ELF-1 (cell line): ENCODE measurements at regions not wholly inside any gene's neighbourhood (a gene's known extent, or its start where the extent isn't known, plus 50 kb on each side); places are given as distances from the start of the nearest gene placed in this dataset.
A peak's percentile ranks its signal among the peaks of the same experiment; 100 is the strongest.
"Not testable (repeated sequence)": the region's sequence is repeated elsewhere in the genome, so short reads cannot be mapped to it uniquely, and the experiment has no call there.

Experiments used
- DNase-seq: peaks from one replicate; pipeline ENCODE4 v3.0.0-alpha.2; 2016; ENCODE audit warnings: low read depth, low spot score

- DNase-seq = no peak
Measured at GRCh38 chr16:22625967-22626366, 115.3 kb downstream of the NPIPB5 start.

DNA sequence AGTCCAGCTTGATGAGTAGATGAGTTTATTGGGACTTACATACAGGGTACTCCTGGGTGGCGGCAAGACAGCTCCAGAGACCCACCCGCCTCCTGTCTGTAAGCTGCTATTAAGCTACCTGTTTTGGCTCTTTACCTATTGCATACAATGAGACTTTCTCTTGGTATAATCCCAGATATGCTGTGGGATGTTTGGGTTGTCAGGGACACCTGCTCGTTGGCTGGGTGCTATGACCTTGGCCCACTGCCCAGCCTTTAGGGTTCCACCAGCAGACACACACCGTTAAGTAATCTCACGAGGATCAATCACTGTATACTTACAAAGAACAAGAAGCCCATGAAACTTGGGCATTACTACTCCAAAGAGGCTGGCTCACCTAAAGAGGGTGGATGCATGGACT is 116.4 kb downstream of the NPIPB5 start:
- no peak for DNase-seq

DNA sequence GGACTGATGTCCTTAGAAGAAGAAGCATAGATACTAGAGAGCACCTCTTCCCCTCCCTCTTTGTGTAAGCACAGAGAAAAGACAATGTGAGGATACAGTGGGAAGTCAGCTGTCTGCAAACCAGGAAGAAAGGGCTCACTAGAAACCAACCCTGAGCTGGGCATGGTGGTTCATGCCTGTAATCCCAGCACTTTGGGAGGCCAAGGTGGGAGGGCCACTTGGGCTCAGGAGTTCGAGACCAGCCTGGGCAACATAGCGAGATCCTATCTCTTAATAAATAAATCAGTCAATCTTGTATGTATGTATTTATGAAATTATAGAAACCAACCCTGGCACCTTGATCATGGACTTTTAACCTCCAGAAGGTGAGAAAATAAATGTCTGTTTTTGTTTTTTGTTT is 118.3 kb downstream of the NPIPB5 start:
- DNase-seq = no peak

- no peak for DNase-seq
Measured at GRCh38 chr16:22630242-22630641, 119.6 kb downstream of the NPIPB5 start.

GRCh38 chr16:22631264-22631663 is 120.6 kb downstream of the NPIPB5 start:
- no peak for DNase-seq

DNA sequence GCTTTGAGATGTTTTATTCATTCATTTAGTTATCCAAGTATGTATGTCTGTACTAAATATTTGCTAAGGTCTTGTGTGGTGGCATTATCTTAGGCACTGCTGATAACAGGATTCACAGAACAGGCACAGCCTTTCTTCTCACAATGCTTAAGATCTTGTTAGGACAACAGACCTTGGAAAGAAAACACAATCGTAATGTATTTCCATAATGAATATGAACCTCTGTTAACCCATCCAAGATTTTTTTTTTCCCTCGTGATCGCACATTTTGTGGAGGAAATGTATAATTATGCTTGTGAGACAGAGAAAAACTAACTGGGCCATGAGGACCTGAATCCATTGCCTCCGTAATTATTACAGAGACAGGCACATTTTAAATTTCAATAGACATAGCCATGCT is 121.9 kb downstream of the NPIPB5 start:
- no peak for DNase-seq

GRCh38 chr16:22633280-22633679 is 122.6 kb downstream of the NPIPB5 start:
- no peak for DNase-seq

- DNase-seq = no peak
Measured at GRCh38 chr16:22633799-22634198, 123.1 kb downstream of the NPIPB5 start.

DNA sequence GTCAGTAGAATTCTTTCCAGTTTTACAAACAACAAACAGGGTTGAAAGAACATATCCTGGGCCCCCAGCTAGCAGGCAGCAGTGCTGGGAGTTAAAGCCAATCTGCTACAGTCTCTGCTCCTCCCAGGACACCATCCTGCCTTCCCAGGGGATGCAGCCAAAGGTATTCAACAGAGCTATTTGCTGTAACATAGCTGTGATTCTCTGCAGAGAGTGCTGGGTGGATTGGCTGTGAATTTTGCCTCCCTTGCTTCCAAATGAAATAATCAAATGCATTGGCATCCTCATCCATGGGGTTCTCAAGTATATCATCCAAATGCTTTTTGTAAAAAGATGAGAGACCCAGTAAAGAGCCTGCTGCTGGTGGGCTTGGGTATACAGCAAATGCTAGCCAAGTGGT is 124.3 kb downstream of the NPIPB5 start:
- peak; percentile 65 for DNase-seq

- no peak for DNase-seq
Measured at GRCh38 chr16:22635357-22635761, 124.7 kb downstream of the NPIPB5 start.

- no peak for DNase-seq
Measured at GRCh38 chr16:22635801-22636200, 125.1 kb downstream of the NPIPB5 start.

GRCh38 chr16:22638393-22639206 is 127.9 kb downstream of the NPIPB5 start:
- DNase-seq = no peak

- DNase-seq = peak; percentile 52
Measured at GRCh38 chr16:22641131-22641628, 130.5 kb downstream of the NPIPB5 start.

DNA sequence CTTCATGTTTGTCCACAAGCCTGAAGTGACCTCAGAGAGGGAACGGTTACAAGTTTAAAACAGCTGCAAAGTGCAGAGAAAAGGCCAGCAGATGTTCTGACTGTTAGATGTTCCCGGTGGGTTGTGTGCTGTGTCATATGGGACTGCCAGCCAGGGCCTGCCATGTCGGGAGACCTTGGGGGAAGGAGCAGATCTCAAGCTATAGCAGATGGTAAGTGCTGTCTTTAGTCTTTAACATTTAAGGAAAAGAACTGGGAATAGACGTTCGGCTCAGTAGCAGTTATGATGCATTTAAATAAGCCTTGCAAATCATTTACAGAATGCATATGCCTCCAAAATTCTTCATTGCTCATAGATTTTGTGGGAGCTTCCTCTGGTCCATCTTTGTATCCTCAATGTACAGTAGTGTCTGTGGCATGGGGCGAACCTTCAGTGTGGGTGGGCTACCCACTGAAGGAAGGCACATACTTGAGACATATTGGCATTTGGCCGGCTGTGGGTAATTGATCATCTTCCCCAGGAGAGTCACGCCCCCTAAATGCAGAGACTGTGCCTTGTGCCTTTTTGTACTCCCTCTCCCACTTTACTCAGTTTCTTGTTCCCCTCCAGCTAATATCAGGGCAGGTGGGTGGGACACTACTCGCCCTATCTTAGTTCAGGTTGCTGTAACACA is 131.9 kb downstream of the NPIPB5 start:
- DNase-seq = no peak

DNA sequence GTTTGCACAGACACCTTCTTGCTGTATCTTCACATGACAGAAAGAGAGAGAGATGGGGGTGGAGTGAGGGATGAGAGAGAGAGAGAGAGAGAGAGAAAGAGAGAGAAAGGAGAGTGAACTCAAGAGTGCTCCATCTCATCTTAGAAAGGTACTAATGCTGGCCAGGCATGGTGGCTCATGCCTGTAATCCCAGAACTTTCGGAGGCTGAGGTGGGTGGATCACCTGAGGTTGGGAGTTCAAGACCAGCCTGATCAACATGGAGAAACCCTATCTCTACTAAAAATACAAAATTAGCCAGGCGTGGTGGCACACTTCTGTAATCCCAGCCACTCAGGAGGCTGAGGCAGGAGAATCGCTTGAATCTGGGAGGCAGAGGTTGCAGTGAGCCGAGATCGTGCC is 132.5 kb downstream of the NPIPB5 start:
- DNase-seq = not testable (repeated sequence)

DNA sequence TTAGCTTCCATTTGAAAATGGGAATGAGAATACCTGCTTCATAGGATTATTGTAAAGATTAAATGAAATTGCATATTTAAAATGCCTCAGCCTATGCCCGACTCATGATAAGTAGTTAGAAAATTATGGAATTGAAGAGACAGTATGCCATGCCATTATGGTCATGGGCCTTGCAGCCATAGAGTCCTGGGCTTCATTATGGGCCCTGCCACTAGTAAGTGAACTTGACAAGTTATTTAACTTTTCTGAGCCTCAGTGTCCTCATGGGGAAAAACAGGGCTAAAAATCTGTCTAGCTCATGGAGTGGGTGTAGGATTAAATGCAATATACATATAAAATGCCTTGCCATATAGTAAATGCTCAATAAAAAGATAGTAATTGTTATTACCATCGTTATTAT is 133.2 kb downstream of the NPIPB5 start:
- DNase-seq = no peak

- DNase-seq = no peak
Measured at GRCh38 chr16:22645868-22646267, 135.2 kb downstream of the NPIPB5 start.

- no peak for DNase-seq
Measured at GRCh38 chr16:22646948-22647556, 136.4 kb downstream of the NPIPB5 start.

DNA sequence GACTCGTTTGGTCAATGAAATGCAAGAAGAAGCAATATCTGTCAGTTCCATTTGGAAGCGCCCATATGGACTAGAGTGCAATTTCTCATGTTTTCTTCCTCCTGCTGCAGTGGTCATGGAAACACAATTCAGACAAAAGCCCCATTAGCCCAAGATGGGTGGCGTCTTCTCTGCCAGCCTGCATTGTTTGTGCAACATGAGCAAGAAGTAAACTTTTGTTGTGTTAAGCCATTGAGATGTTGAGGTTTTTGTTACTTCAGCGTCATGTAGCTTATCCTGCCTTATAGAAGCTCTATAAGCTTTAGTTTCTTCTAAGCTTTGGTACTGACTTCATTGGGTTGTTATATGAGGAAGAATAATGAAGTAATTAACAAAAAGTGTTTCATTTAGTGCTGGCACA is 137.4 kb downstream of the NPIPB5 start:
- DNase-seq = no peak

DNA sequence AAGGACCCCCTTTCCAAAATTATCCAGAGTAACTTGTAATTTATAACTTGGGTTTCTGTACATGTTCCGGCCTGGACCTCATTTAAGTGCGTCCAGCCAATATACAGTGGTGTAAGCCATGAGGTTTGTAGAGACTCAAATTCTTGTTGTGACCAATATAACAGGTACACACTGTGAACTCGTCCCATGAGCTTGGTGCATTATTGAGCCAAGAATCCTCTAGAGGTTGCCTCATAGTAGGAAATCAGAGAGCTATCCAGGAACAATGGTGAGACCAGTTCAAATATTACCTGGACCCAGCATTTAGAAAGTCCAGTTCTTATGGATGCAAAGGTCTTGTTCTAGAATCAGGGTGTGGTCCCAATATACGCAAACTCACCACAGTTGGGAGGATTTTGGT is 138.2 kb downstream of the NPIPB5 start:
- DNase-seq = no peak

GRCh38 chr16:22651111-22651817 is 140.6 kb downstream of the NPIPB5 start:
- not testable (repeated sequence) for DNase-seq

GRCh38 chr16:22652463-22652845 is 141.8 kb downstream of the NPIPB5 start:
- DNase-seq = no peak
